HEK293 (cell line): ENCODE measurements at regions not wholly inside any gene's neighbourhood (a gene's known extent, or its start where the extent isn't known, plus 50 kb on each side); places are given as distances from the start of the nearest gene placed in this dataset.

Source experiments
- CTCF ChIA-PET: fragments of 350-600 bp; formaldehyde crosslinking; extraction: SDS; loops from one replicate; lab custom pipeline; 2021; ENCODE audit warnings: antibody characterized with exemption; lab: Yijun Ruan, JAX
- POLR2A ChIA-PET: fragments of 300-600 bp; formaldehyde crosslinking; extraction: SDS; loops from one replicate; lab custom pipeline; 2020; ENCODE audit warnings: antibody characterized with exemption, inconsistent platforms; lab: Yijun Ruan, JAX
- H3K27ac ChIP-seq: fragments of 200-500 bp; sonication (Bioruptor generic); 2 replicates; pipeline ENCODE4 v1.5.1; 2014; ENCODE audit warnings: low read depth, low read length, control low read depth, inconsistent platforms; ENCODE audit errors: extremely low read depth
- H3K36me3 ChIP-seq, 2 experiments: fragments of 200-500 bp in 1 of 2; sonication (Bioruptor generic) in 1 of 2; 1 replicate in 1 of 2; 2 replicates in 1 of 2; pipeline ENCODE4 v1.5.1; 2014 to 2017; ENCODE audit warnings: inconsistent platforms in 2 of 2, low read length in 2 of 2; ENCODE audit not compliant: control insufficient read depth in 2 of 2, insufficient read depth in 1 of 2
- H3K4me1 ChIP-seq: fragments of 200-500 bp; sonication (Bioruptor generic); 2 replicates; pipeline ENCODE4 v1.5.1; 2014; ENCODE audit warnings: mild to moderate bottlenecking, low read length, inconsistent platforms; ENCODE audit not compliant: control insufficient read depth, insufficient read depth
- H3K4me3 ChIP-seq: 2 replicates; pipeline ENCODE4 v1.5.1; 2011; ENCODE audit warnings: low read depth, mild to moderate bottlenecking, control low read depth, low read length, moderate library complexity
- H3K9me3 ChIP-seq: fragments of 200-500 bp; sonication (Bioruptor generic); 2 replicates; pipeline ENCODE4 v1.5.1; 2014; ENCODE audit warnings: low read depth, low read length, inconsistent platforms; ENCODE audit not compliant: control insufficient read depth, insufficient read depth
- BCL6B ChIP-seq: fragments of 450-650 bp; formaldehyde crosslinking; IDR thresholded peaks from 2 replicates; pipeline ENCODE4 v1.5.1; 2017; ENCODE audit warnings: missing biosample characterization, missing genetic modification characterization
- HOXA7 ChIP-seq: sonication (generic); formaldehyde crosslinking; IDR thresholded peaks from 2 replicates; pipeline ENCODE4 v1.8.1; 2022; ENCODE audit warnings: missing genetic modification reagents, borderline replicate concordance
- KLF10 ChIP-seq: fragments of 450-650 bp; IDR thresholded peaks from 2 replicates; pipeline ENCODE4 v1.5.1; 2018; ENCODE audit warnings: missing biosample characterization, mild to moderate bottlenecking, missing genetic modification characterization
- SETDB1 ChIP-seq: IDR thresholded peaks from one replicate; pipeline ENCODE4 v1.6.1; 2017; ENCODE audit warnings: mild to moderate bottlenecking, low read length, moderate library complexity, mixed read lengths; ENCODE audit not compliant: insufficient read length
- ZBTB17 ChIP-seq: fragments of 450-650 bp; formaldehyde crosslinking; IDR thresholded peaks from 2 replicates; pipeline ENCODE4 v1.5.1; 2016; ENCODE audit warnings: missing biosample characterization, missing genetic modification characterization
- ZBTB21 ChIP-seq: fragments of 450-650 bp; formaldehyde crosslinking; IDR thresholded peaks from 2 replicates; pipeline ENCODE4 v1.5.1; 2017; ENCODE audit warnings: missing biosample characterization, missing genetic modification characterization
- ZBTB49 ChIP-seq: fragments of 450-650 bp; formaldehyde crosslinking; IDR thresholded peaks from 2 replicates; pipeline ENCODE4 v1.5.1; 2016; ENCODE audit warnings: missing biosample characterization, missing genetic modification characterization, low read depth
- ZNF184 ChIP-seq: fragments of 450-650 bp; IDR thresholded peaks from 2 replicates; pipeline ENCODE4 v1.5.1; 2018; ENCODE audit warnings: missing biosample characterization, mild to moderate bottlenecking, missing genetic modification characterization
- ZNF23 ChIP-seq: fragments of 450-650 bp; formaldehyde crosslinking; IDR thresholded peaks from 2 replicates; pipeline ENCODE4 v1.5.1; 2016; ENCODE audit warnings: missing biosample characterization, missing genetic modification characterization, borderline replicate concordance
- ZNF248 ChIP-seq: fragments of 450-650 bp; formaldehyde crosslinking; IDR thresholded peaks from 2 replicates; pipeline ENCODE4 v1.5.1; 2017; ENCODE audit warnings: missing biosample characterization, missing genetic modification characterization
- ZNF335 ChIP-seq: fragments of 450-650 bp; formaldehyde crosslinking; conservative IDR thresholded peaks from 2 replicates; pipeline ENCODE4 v1.5.1; 2016; ENCODE audit warnings: missing biosample characterization, missing genetic modification characterization
- ZNF362 ChIP-seq: fragments of 450-650 bp; formaldehyde crosslinking; IDR thresholded peaks from 2 replicates; pipeline ENCODE4 v1.5.1; 2016; ENCODE audit warnings: missing biosample characterization, missing genetic modification characterization
- ZNF423 ChIP-seq: fragments of 450-650 bp; formaldehyde crosslinking; IDR thresholded peaks from 2 replicates; pipeline ENCODE4 v1.5.1; 2016; ENCODE audit warnings: missing biosample characterization, missing genetic modification characterization
- ZNF473 ChIP-seq: fragments of 450-650 bp; formaldehyde crosslinking; IDR thresholded peaks from 2 replicates; pipeline ENCODE4 v1.5.1; 2017; ENCODE audit warnings: missing biosample characterization, missing genetic modification characterization
- ZNF510 ChIP-seq: fragments of 450-650 bp; formaldehyde crosslinking; IDR thresholded peaks from 2 replicates; pipeline ENCODE4 v1.5.1; 2018; ENCODE audit warnings: mild to moderate bottlenecking, missing genetic modification characterization, missing biosample characterization; ENCODE audit not compliant: insufficient replicate concordance
- ZNF561 ChIP-seq: fragments of 450-650 bp; IDR thresholded peaks from 2 replicates; pipeline ENCODE4 v1.5.1; 2018; ENCODE audit warnings: missing biosample characterization, missing genetic modification characterization, borderline replicate concordance
- ZNF623 ChIP-seq: fragments of 450-650 bp; formaldehyde crosslinking; IDR thresholded peaks from 2 replicates; pipeline ENCODE4 v1.5.1; 2016; ENCODE audit warnings: missing biosample characterization, missing genetic modification characterization
- ZNF639 ChIP-seq: fragments of 450-650 bp; formaldehyde crosslinking; IDR thresholded peaks from 2 replicates; pipeline ENCODE4 v1.5.1; 2016; ENCODE audit warnings: missing biosample characterization, missing genetic modification characterization
- ZNF645 ChIP-seq: fragments of 450-650 bp; formaldehyde crosslinking; IDR thresholded peaks from 2 replicates; pipeline ENCODE4; 2016; ENCODE audit warnings: missing biosample characterization, missing genetic modification characterization
- ZNF658 ChIP-seq: fragments of 450-650 bp; formaldehyde crosslinking; IDR thresholded peaks from 2 replicates; pipeline ENCODE4; 2016; ENCODE audit warnings: missing biosample characterization, missing genetic modification characterization
- ZNF677 ChIP-seq: fragments of 450-650 bp; IDR thresholded peaks from 2 replicates; pipeline ENCODE4 v1.5.0; 2018; ENCODE audit warnings: missing biosample characterization, mild to moderate bottlenecking, missing genetic modification characterization, moderate library complexity
- ZNF701 ChIP-seq: fragments of 450-650 bp; formaldehyde crosslinking; IDR thresholded peaks from 2 replicates; pipeline ENCODE4 v1.5.1; 2016; ENCODE audit warnings: missing biosample characterization, missing genetic modification characterization
- ZNF768 ChIP-seq: fragments of 450-650 bp; formaldehyde crosslinking; IDR thresholded peaks from 2 replicates; pipeline ENCODE4 v1.5.1; 2018; ENCODE audit warnings: missing biosample characterization, mild to moderate bottlenecking, missing genetic modification characterization
- ZNF776 ChIP-seq: fragments of 450-650 bp; formaldehyde crosslinking; IDR thresholded peaks from 2 replicates; pipeline ENCODE4 v1.5.0; 2017; ENCODE audit warnings: missing biosample characterization, missing genetic modification characterization, borderline replicate concordance
- TF ChIP-seq, protein P1 (sequence below): fragments of 450-650 bp; formaldehyde crosslinking; optimal IDR thresholded peaks from 2 replicates; pipeline ENCODE3; 2016; ENCODE audit warnings: missing biosample characterization, mild to moderate bottlenecking, missing genetic modification characterization

DNA sequence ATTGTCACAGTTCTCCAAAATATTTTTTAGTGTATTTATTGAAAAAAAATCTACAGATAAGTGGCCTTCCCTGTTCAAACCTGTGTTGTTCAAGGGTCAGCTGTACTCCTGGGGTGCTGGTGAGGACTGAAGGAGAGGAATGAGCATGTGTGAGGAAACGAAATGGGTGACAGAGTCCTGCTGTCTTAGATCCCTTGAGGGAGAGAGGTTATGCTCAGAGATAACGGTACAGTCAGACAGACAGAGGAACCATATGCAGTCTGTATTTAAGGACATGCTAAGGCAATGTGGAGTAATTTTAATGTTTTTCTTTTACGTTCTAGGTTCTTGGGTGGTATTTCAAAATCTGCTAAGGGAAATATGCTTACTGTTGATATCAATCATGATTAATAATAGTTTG lies 352.9 kb upstream of the RGS6 start:
- Histone ChIP-seq H3K36me3 (no peaks in the 10 kb centered on the region), H3K4me3 (no peak overlapping the region), H3K4me1 (peaks cover 16% of the 10 kb centered on the region; the same call in 1 of the 2 replicates), H3K9me3 (no peaks in the 10 kb centered on the region), H3K27ac (no peak overlapping the region)
- POLR2A ChIA-PET = no interaction called here
- CTCF ChIA-PET = interaction anchor here (0.6 kb wide), 1 partner anchor 181 kb away, joined by 3 read pairs; no protein-coding TSS in a partner anchor
- TF ChIP-seq SETDB1 (no peak), ZBTB49 (tag by site-specific recombination) (no peak), ZNF23 (tag by site-specific recombination) (no peak), ZNF701 (tag by site-specific recombination) (no peak), BCL6B (tag by site-specific recombination) (no peak), ZNF248 (tag by site-specific recombination) (no peak), ZNF768 (no peak), ZNF362 (tag by site-specific recombination) (no peak), ZNF510 (no peak), ZNF677 (no peak), KLF10 (tag by site-specific recombination) (no peak), ZNF776 (tag by site-specific recombination) (no peak), ZNF623 (tag by site-specific recombination) (no peak), ZNF639 (no peak), HOXA7 (no peak), ZNF658 (no peak), ZBTB17 (tag by site-specific recombination) (no peak), ZNF335 (tag by site-specific recombination) (no peak), ZNF561 (tag by site-specific recombination) (no peak)
- TF ChIP-seq, protein P1, sequence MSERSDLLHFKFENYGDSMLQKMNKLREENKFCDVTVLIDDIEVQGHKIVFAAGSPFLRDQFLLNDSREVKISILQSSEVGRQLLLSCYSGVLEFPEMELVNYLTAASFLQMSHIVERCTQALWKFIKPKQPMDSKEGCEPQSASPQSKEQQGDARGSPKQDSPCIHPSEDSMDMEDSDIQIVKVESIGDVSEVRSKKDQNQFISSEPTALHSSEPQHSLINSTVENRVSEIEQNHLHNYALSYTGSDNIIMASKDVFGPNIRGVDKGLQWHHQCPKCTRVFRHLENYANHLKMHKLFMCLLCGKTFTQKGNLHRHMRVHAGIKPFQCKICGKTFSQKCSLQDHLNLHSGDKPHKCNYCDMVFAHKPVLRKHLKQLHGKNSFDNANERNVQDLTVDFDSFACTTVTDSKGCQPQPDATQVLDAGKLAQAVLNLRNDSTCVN (tag by site-specific recombination) = no peak
- TF ChIP-seq, all 188 proteins: peak for 0

GRCh38 chr14:71582705-71583104 lies 349.5 kb upstream of the RGS6 start:
- POLR2A ChIA-PET = no interaction called here
- no peak overlapping the region for H3K27ac ChIP-seq
- no peaks in the 10 kb centered on the region for H3K36me3 ChIP-seq
- H3K4me1 ChIP-seq = peaks cover 19% of the 10 kb centered on the region
- TF ChIP-seq ZNF184 (no peak), ZNF473 (no peak), ZBTB21 (tag by site-specific recombination) (no peak), ZNF645 (tag by site-specific recombination) (no peak), ZNF423 (tag by site-specific recombination) (no peak)
- H3K9me3 ChIP-seq = no peaks in the 10 kb centered on the region
- CTCF ChIA-PET = no interaction called here
- H3K4me3 ChIP-seq = no peak overlapping the region
